ENCODE measurements at regions not wholly inside any gene's neighbourhood (a gene's known extent, or its start where the extent isn't known, plus 50 kb on each side); places are given as distances from the start of the nearest gene placed in this dataset.

DNA sequence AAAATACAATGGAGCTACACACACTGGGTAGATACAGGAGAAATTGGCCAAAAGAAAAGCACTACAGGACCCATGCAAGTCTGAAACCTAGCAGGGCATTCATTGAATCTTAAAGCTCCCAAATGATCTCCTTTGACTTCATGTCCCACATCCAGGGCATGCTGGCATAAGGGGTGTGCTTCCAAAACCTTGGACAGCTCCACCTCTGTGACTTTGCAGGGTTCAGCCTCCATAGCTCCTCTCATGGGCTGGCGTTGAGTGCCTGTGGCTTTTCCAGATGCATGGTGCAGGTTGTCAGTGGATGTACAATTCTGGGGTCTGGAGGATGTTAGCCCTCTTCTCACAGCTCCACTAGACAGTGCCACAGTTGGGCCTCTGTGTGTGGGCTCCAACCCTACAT is 626.3 kb upstream of the POT1 start:
- no peaks in the 10 kb centered on the region for H3K9me3 Mint-ChIP-seq (ENCODE audit: unreplicated experiment)
- FAIRE-seq, result no peak

DNA sequence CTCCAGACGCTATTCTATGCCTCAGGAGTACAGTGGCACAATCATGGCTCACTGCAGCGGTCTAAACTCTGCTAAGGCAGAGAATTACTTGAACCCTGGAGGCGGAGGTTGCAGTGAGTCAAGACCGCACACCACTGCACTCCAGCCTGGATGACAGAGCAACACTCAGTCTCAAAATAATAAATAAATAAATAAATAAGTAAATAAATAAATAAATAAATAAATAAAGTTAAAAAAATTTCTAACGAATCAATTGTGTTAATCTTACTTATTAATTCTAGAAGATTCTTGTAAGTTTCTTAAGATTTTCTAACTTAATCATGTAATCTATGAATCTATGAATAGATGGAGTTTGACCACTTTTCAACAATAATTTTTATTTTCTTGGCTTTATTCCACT is 621.4 kb upstream of the POT1 start:
- Histone ChIP-seq H4K20me1 (ENCODE audit: insufficient read depth, low read length) (no peaks in the 10 kb centered on the region), H3K9me3 (ENCODE audit: insufficient read depth, low read depth, low read length) (no peaks in the 10 kb centered on the region), H3K4me1 (ENCODE audit: insufficient read depth, low read length) (no peaks in the 10 kb centered on the region), H3K36me3 (ENCODE audit: insufficient read depth, low read length) (no peaks in the 10 kb centered on the region), H3K4me2 (ENCODE audit: low read length) (no peak overlapping the region), H3K79me2 (ENCODE audit: insufficient read depth, low read length) (no peaks in the 10 kb centered on the region), H3K9ac (ENCODE audit: low read length) (no peak overlapping the region), H3K4me3 (ENCODE audit: insufficient read depth, low read depth, low read length) (no peak overlapping the region), H3K27ac (ENCODE audit: low read depth, low read length) (no peak overlapping the region), H2AFZ (ENCODE audit: low read depth, low read length) (no peak overlapping the region), H3K27me3 (ENCODE audit: insufficient read depth, low read length) (no peaks in the 10 kb centered on the region)
- TF ChIP-seq, protein P1, sequence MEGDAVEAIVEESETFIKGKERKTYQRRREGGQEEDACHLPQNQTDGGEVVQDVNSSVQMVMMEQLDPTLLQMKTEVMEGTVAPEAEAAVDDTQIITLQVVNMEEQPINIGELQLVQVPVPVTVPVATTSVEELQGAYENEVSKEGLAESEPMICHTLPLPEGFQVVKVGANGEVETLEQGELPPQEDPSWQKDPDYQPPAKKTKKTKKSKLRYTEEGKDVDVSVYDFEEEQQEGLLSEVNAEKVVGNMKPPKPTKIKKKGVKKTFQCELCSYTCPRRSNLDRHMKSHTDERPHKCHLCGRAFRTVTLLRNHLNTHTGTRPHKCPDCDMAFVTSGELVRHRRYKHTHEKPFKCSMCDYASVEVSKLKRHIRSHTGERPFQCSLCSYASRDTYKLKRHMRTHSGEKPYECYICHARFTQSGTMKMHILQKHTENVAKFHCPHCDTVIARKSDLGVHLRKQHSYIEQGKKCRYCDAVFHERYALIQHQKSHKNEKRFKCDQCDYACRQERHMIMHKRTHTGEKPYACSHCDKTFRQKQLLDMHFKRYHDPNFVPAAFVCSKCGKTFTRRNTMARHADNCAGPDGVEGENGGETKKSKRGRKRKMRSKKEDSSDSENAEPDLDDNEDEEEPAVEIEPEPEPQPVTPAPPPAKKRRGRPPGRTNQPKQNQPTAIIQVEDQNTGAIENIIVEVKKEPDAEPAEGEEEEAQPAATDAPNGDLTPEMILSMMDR (IDR thresholded peaks at IDR 0.05; ENCODE audit: insufficient read depth, low read depth, low read length), result no peak
- TF ChIP-seq EZH2 (IDR thresholded peaks at IDR 0.05; ENCODE audit: insufficient read depth, low read length), result no peak
- H3K27ac Mint-ChIP-seq (ENCODE audit: unreplicated experiment), result no peak overlapping the region
- DNase-seq (ENCODE audit: low read depth) (no peak), FAIRE-seq (no peak)
- H3K4me1 Mint-ChIP-seq (ENCODE audit: low read depth, unreplicated experiment), result no peaks in the 10 kb centered on the region
- no peaks in the 10 kb centered on the region for H3K36me3 Mint-ChIP-seq (ENCODE audit: low read depth, unreplicated experiment)
- H3K9me3 Mint-ChIP-seq (ENCODE audit: unreplicated experiment), result no peaks in the 10 kb centered on the region
- H3K27me3 Mint-ChIP-seq (ENCODE audit: low read depth, unreplicated experiment), result no peaks in the 10 kb centered on the region
- H3K4me3 Mint-ChIP-seq (ENCODE audit: unreplicated experiment), result no peak overlapping the region

More for the DNA sequence above, 626.3 kb upstream of the POT1 start:
- no peaks in the 10 kb centered on the region for H3K9me3 ChIP-seq (ENCODE audit: insufficient read depth, low read depth, low read length)
- Mint-ChIP-seq H3K27me3 (ENCODE audit: low read depth, unreplicated experiment) (no peaks in the 10 kb centered on the region), H3K27ac (ENCODE audit: unreplicated experiment) (no peak overlapping the region), H3K36me3 (ENCODE audit: low read depth, unreplicated experiment) (no peaks in the 10 kb centered on the region), H3K4me3 (ENCODE audit: unreplicated experiment) (no peak overlapping the region), H3K4me1 (ENCODE audit: low read depth, unreplicated experiment) (no peaks in the 10 kb centered on the region)
- no peaks in the 10 kb centered on the region for H3K4me1 ChIP-seq (ENCODE audit: insufficient read depth, low read length)
- H3K4me3 ChIP-seq (ENCODE audit: insufficient read depth, low read depth, low read length), result no peak overlapping the region
- H3K9ac ChIP-seq (ENCODE audit: low read length), result no peak overlapping the region
- TF ChIP-seq, protein P1 (IDR thresholded peaks at IDR 0.05; ENCODE audit: insufficient read depth, low read depth, low read length), result no peak
- TF ChIP-seq EZH2 (IDR thresholded peaks at IDR 0.05; ENCODE audit: insufficient read depth, low read length), result no peak
- no peak for DNase-seq (ENCODE audit: low read depth)
- H3K79me2 ChIP-seq (ENCODE audit: insufficient read depth, low read length), result no peaks in the 10 kb centered on the region
- H3K27me3 ChIP-seq (ENCODE audit: insufficient read depth, low read length), result no peaks in the 10 kb centered on the region
- no peaks in the 10 kb centered on the region for H4K20me1 ChIP-seq (ENCODE audit: insufficient read depth, low read length)
- H2AFZ ChIP-seq (ENCODE audit: low read depth, low read length), result no peak overlapping the region
- H3K27ac ChIP-seq (ENCODE audit: low read depth, low read length), result no peak overlapping the region
- H3K4me2 ChIP-seq (ENCODE audit: low read length), result no peak overlapping the region
- no peaks in the 10 kb centered on the region for H3K36me3 ChIP-seq (ENCODE audit: insufficient read depth, low read length)

DNA sequence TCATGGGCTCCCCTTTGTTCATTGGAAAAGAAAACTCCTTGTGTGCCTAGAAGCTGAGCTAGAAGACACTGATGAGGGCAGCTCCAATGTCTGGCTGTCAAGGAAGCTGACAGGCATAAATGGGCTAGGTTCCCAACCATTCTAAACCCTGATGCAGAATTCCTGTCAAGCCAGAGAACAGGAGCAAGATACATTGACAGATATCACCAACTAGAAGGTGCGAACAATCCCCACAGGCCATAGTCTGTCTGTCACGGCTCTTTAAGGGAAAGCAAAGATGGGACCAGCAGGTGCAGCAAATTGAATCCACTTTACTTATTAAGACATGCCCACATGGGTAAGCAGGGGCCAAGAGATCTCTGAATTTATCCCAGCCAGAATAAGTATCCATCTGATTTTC is 617.9 kb upstream of the POT1 start:
- DNase-seq (ENCODE audit: low read depth) (no peak), FAIRE-seq (no peak)
- Histone ChIP-seq H2AFZ (ENCODE audit: low read depth, low read length) (no peak overlapping the region), H4K20me1 (ENCODE audit: insufficient read depth, low read length) (no peaks in the 10 kb centered on the region), H3K4me1 (ENCODE audit: insufficient read depth, low read length) (no peaks in the 10 kb centered on the region), H3K4me2 (ENCODE audit: low read length) (no peak overlapping the region), H3K79me2 (ENCODE audit: insufficient read depth, low read length) (no peaks in the 10 kb centered on the region), H3K27me3 (ENCODE audit: insufficient read depth, low read length) (no peaks in the 10 kb centered on the region), H3K9me3 (ENCODE audit: insufficient read depth, low read depth, low read length) (no peaks in the 10 kb centered on the region), H3K4me3 (ENCODE audit: insufficient read depth, low read depth, low read length) (no peak overlapping the region), H3K9ac (ENCODE audit: low read length) (no peak overlapping the region), H3K36me3 (ENCODE audit: insufficient read depth, low read length) (no peaks in the 10 kb centered on the region), H3K27ac (ENCODE audit: low read depth, low read length) (no peak overlapping the region)
- H3K36me3 Mint-ChIP-seq (ENCODE audit: low read depth, unreplicated experiment), result no peaks in the 10 kb centered on the region
- no peak overlapping the region for H3K4me3 Mint-ChIP-seq (ENCODE audit: unreplicated experiment)
- TF ChIP-seq EZH2 (IDR thresholded peaks at IDR 0.05; ENCODE audit: insufficient read depth, low read length), result no peak
- no peaks in the 10 kb centered on the region for H3K4me1 Mint-ChIP-seq (ENCODE audit: low read depth, unreplicated experiment)
- no peaks in the 10 kb centered on the region for H3K27me3 Mint-ChIP-seq (ENCODE audit: low read depth, unreplicated experiment)
- H3K9me3 Mint-ChIP-seq (ENCODE audit: unreplicated experiment), result no peaks in the 10 kb centered on the region
- no peak overlapping the region for H3K27ac Mint-ChIP-seq (ENCODE audit: unreplicated experiment)

Data from astrocyte (in vitro differentiated cells and primary cell).